WTC11 (cell line): ENCODE measurements at regions not wholly inside any gene's neighbourhood (a gene's known extent, or its start where the extent isn't known, plus 50 kb on each side); places are given as distances from the start of the nearest gene placed in this dataset.

ENCODE experiments used
- ATAC-seq: fragments of 200-7000 bp; cut with Tn5 transposase; 2 replicates; pipeline ENCODE4 v1.10.0; 2021; ENCODE audit warnings: mild to moderate bottlenecking, moderate library complexity
- CTCF ChIA-PET: fragments of 300-600 bp; sonication (Branson Sonifier 250); formaldehyde crosslinking; loops from one replicate; lab custom pipeline; 2021; ENCODE audit warnings: antibody characterized with exemption; lab: Charles Lee
- POLR2A ChIA-PET: fragments of 350-600 bp; sonication (Branson Sonifier 250); formaldehyde crosslinking; loops from one replicate; lab custom pipeline; 2021; ENCODE audit warnings: antibody characterized with exemption; lab: Charles Lee
- DNase-seq: peaks from one replicate; pipeline ENCODE4 v3.0.0; 2021; ENCODE audit warnings: low spot score
- H3K27ac Mint-ChIP-seq: 2 replicates; pipeline ENCODE4 v1.8.0; 2021; ENCODE audit warnings: mixed read lengths
- H3K27me3 Mint-ChIP-seq: 2 replicates; pipeline ENCODE4 v1.8.0; 2021; ENCODE audit warnings: low read depth, mild to moderate bottlenecking, moderate library complexity, mixed read lengths
- H3K36me3 Mint-ChIP-seq: 2 replicates; pipeline ENCODE4 v1.8.0; 2021; ENCODE audit warnings: mixed read lengths
- H3K4me1 Mint-ChIP-seq: 2 replicates; pipeline ENCODE4 v1.8.0; 2022; ENCODE audit warnings: mixed read lengths
- H3K4me3 Mint-ChIP-seq: 2 replicates; pipeline ENCODE4 v1.8.0; 2021; ENCODE audit warnings: mild to moderate bottlenecking, moderate library complexity, mixed read lengths
- H3K9me3 Mint-ChIP-seq: 2 replicates; pipeline ENCODE4 v1.8.0; 2021; ENCODE audit warnings: mixed read lengths
- ATF1 ChIP-seq: sonication (generic); formaldehyde crosslinking; IDR thresholded peaks from 2 replicates; pipeline ENCODE4 v1.8.1; 2023; ENCODE audit warnings: mild to moderate bottlenecking, moderate library complexity, missing genetic modification reagents
- FOXK1 ChIP-seq: sonication (generic); formaldehyde crosslinking; IDR thresholded peaks from 2 replicates; pipeline ENCODE4 v1.8.0; 2022; ENCODE audit warnings: mild to moderate bottlenecking, moderate library complexity, missing genetic modification reagents
- GABPB1 ChIP-seq: sonication (generic); formaldehyde crosslinking; IDR thresholded peaks from 2 replicates; pipeline ENCODE4 v1.8.1; 2023; ENCODE audit warnings: mild to moderate bottlenecking, missing genetic modification reagents
- HMGA2 ChIP-seq: fragments of 250-450 bp; sonication (Bioruptor Pico); IDR thresholded peaks from 2 replicates; pipeline ENCODE4 v1.4.0; 2021; ENCODE audit warnings: mild to moderate bottlenecking, moderate library complexity
- JAZF1 ChIP-seq: fragments of 250-450 bp; sonication (Bioruptor Pico); IDR thresholded peaks from 2 replicates; pipeline ENCODE4 v1.9.0; 2021; ENCODE audit warnings: moderate library complexity, mild to moderate bottlenecking, inconsistent platforms
- JUN ChIP-seq: sonication (generic); formaldehyde crosslinking; IDR thresholded peaks from 2 replicates; pipeline ENCODE4 v1.8.0; 2023; ENCODE audit warnings: mild to moderate bottlenecking, missing genetic modification reagents
- NFYB ChIP-seq: sonication (generic); formaldehyde crosslinking; conservative IDR thresholded peaks from 2 replicates; pipeline ENCODE4 v1.8.0; 2022; ENCODE audit warnings: low read depth, missing genetic modification reagents
- NR2C2 ChIP-seq: sonication (generic); formaldehyde crosslinking; IDR thresholded peaks from 2 replicates; pipeline ENCODE4 v1.8.0; 2022; ENCODE audit warnings: mild to moderate bottlenecking, missing genetic modification reagents
- SMAD4 ChIP-seq: sonication (generic); formaldehyde crosslinking; IDR thresholded peaks from 2 replicates; pipeline ENCODE4 v1.8.0; 2022; ENCODE audit warnings: mild to moderate bottlenecking, missing genetic modification reagents
- SOX15 ChIP-seq: fragments of 250-450 bp; sonication (Bioruptor Pico); IDR thresholded peaks from 2 replicates; pipeline ENCODE4 v1.9.0; 2021; ENCODE audit warnings: mild to moderate bottlenecking
- TCF7 ChIP-seq: sonication (generic); formaldehyde crosslinking; IDR thresholded peaks from 2 replicates; pipeline ENCODE4 v1.8.0; 2022; ENCODE audit warnings: mild to moderate bottlenecking, low read depth, missing genetic modification reagents, moderate library complexity
- TEAD1 ChIP-seq: sonication (generic); formaldehyde crosslinking; IDR thresholded peaks from 2 replicates; pipeline ENCODE4 v1.8.0; 2022; ENCODE audit warnings: mild to moderate bottlenecking, missing genetic modification reagents
- TEAD4 ChIP-seq: sonication (generic); formaldehyde crosslinking; IDR thresholded peaks from 2 replicates; pipeline ENCODE4 v1.8.0; 2022; ENCODE audit warnings: mild to moderate bottlenecking, missing genetic modification reagents
- ZNF263 ChIP-seq: sonication (generic); formaldehyde crosslinking; IDR thresholded peaks from 2 replicates; pipeline ENCODE4 v1.8.1; 2022; ENCODE audit warnings: low read depth, mild to moderate bottlenecking, moderate library complexity, missing genetic modification reagents
- TF ChIP-seq, protein P1 (sequence below): sonication (generic); formaldehyde crosslinking; IDR thresholded peaks from 2 replicates; pipeline ENCODE4 v1.8.0; 2023; ENCODE audit warnings: missing genetic modification reagents, mild to moderate bottlenecking, borderline replicate concordance
- TF ChIP-seq, protein P2 (sequence below): sonication (generic); formaldehyde crosslinking; IDR thresholded peaks from 2 replicates; pipeline ENCODE4 v1.8.1; 2022; ENCODE audit warnings: low read depth, mild to moderate bottlenecking, moderate library complexity, missing genetic modification reagents, borderline replicate concordance
- TF ChIP-seq, protein P3 (sequence below): fragments of 250-450 bp; sonication (Bioruptor Pico); IDR thresholded peaks from 2 replicates; pipeline ENCODE4 v1.9.0; 2021; ENCODE audit warnings: mild to moderate bottlenecking
- TF ChIP-seq, protein P4 (sequence below): sonication (generic); formaldehyde crosslinking; IDR thresholded peaks from 2 replicates; pipeline ENCODE4 v1.8.0; 2022; ENCODE audit warnings: mild to moderate bottlenecking, missing genetic modification reagents
- TF ChIP-seq, protein P5 (sequence below): sonication (generic); formaldehyde crosslinking; IDR thresholded peaks from 2 replicates; pipeline ENCODE4 v1.8.1; 2022; ENCODE audit warnings: low read depth, missing genetic modification reagents, borderline replicate concordance
- TF ChIP-seq, protein P6 (sequence below): sonication (generic); formaldehyde crosslinking; IDR thresholded peaks from 2 replicates; pipeline ENCODE4 v1.8.1; 2023; ENCODE audit warnings: mild to moderate bottlenecking, missing genetic modification reagents
- TF ChIP-seq, protein P7 (sequence below): fragments of 250-450 bp; sonication (Bioruptor Pico); IDR thresholded peaks from 2 replicates; pipeline ENCODE4 v1.8.0; 2021; ENCODE audit warnings: mild to moderate bottlenecking

DNA sequence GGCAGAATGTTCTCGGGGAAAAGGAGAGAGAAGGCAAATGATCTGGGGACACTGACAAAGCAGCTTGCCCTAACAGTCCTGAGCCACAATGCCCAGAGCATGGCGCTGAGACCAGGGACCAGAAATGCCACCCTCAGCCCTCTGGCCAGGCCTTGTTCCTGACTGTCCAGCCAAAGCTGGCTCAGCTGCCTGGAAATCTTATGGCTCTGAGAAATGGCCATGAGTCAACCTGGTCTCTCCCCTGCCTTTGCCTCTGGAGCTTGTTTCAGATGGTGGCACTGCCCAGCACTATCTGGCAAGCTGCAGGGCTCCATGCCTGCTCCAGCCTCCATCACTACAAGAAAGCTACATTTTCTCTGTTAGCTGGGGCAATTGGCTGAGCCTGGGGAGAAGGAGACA lies 90.5 kb upstream of the PLXNA4 start (continued):
- TF ChIP-seq, protein P1, sequence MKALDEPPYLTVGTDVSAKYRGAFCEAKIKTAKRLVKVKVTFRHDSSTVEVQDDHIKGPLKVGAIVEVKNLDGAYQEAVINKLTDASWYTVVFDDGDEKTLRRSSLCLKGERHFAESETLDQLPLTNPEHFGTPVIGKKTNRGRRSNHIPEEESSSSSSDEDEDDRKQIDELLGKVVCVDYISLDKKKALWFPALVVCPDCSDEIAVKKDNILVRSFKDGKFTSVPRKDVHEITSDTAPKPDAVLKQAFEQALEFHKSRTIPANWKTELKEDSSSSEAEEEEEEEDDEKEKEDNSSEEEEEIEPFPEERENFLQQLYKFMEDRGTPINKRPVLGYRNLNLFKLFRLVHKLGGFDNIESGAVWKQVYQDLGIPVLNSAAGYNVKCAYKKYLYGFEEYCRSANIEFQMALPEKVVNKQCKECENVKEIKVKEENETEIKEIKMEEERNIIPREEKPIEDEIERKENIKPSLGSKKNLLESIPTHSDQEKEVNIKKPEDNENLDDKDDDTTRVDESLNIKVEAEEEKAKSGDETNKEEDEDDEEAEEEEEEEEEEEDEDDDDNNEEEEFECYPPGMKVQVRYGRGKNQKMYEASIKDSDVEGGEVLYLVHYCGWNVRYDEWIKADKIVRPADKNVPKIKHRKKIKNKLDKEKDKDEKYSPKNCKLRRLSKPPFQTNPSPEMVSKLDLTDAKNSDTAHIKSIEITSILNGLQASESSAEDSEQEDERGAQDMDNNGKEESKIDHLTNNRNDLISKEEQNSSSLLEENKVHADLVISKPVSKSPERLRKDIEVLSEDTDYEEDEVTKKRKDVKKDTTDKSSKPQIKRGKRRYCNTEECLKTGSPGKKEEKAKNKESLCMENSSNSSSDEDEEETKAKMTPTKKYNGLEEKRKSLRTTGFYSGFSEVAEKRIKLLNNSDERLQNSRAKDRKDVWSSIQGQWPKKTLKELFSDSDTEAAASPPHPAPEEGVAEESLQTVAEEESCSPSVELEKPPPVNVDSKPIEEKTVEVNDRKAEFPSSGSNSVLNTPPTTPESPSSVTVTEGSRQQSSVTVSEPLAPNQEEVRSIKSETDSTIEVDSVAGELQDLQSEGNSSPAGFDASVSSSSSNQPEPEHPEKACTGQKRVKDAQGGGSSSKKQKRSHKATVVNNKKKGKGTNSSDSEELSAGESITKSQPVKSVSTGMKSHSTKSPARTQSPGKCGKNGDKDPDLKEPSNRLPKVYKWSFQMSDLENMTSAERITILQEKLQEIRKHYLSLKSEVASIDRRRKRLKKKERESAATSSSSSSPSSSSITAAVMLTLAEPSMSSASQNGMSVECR (CRISPR knock-in tag), result no peak
- TF ChIP-seq, protein P2, sequence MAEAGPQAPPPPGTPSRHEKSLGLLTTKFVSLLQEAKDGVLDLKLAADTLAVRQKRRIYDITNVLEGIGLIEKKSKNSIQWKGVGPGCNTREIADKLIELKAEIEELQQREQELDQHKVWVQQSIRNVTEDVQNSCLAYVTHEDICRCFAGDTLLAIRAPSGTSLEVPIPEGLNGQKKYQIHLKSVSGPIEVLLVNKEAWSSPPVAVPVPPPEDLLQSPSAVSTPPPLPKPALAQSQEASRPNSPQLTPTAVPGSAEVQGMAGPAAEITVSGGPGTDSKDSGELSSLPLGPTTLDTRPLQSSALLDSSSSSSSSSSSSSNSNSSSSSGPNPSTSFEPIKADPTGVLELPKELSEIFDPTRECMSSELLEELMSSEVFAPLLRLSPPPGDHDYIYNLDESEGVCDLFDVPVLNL (CRISPR knock-in tag), result no peak
- TF ChIP-seq FOXK1 (CRISPR knock-in tag) (no peak), HMGA2 (CRISPR knock-in tag) (no peak), SOX15 (CRISPR knock-in tag) (no peak), SMAD4 (CRISPR knock-in tag) (no peak)

DNA sequence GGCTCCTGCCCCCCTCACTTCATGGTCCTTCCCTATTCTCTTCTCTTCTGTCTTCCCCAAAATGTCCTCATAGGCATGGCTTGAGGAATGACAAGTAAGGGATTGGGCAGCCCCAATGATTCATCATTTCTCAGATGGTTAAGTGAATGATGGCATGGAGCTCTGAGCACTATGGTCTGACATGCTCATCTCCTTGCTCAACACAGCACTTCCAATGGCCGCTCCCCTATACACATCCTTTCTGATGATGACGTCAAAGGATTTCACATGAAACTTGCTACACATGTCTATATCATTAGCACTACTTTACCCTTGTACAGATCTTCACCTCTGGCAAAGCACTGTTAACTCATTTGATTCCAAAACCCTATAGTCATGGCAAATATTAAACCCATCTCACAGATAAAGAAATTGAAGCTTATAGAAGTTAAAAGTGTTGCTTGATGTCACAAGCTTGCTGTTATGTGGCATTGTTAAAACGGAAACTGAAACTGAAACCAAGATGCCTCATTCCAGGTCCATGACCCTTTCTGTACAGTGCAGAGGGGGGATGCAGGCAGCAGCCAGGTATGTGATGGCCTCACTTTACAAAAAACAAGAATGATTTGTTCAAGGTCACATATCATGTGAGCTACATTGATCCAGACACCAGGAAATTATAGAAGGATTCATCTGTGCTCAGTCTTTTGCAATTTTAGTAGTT lies 90.0 kb upstream of the PLXNA4 start:
- ATAC-seq, result no peak
- Mint-ChIP-seq H3K36me3 (no peaks in the 10 kb centered on the region), H3K27ac (no peak overlapping the region)
- TF ChIP-seq SMAD4 (CRISPR knock-in tag), result no peak
- no peak for TF ChIP-seq TCF7 (CRISPR knock-in tag)
- TF ChIP-seq HMGA2 (CRISPR knock-in tag), result no peak
- no peak for TF ChIP-seq ATF1 (CRISPR knock-in tag)
- no peak for TF ChIP-seq JUN (CRISPR knock-in tag)
- TF ChIP-seq, protein P3, sequence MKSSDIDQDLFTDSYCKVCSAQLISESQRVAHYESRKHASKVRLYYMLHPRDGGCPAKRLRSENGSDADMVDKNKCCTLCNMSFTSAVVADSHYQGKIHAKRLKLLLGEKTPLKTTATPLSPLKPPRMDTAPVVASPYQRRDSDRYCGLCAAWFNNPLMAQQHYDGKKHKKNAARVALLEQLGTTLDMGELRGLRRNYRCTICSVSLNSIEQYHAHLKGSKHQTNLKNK, result no peak
- TF ChIP-seq, protein P4, sequence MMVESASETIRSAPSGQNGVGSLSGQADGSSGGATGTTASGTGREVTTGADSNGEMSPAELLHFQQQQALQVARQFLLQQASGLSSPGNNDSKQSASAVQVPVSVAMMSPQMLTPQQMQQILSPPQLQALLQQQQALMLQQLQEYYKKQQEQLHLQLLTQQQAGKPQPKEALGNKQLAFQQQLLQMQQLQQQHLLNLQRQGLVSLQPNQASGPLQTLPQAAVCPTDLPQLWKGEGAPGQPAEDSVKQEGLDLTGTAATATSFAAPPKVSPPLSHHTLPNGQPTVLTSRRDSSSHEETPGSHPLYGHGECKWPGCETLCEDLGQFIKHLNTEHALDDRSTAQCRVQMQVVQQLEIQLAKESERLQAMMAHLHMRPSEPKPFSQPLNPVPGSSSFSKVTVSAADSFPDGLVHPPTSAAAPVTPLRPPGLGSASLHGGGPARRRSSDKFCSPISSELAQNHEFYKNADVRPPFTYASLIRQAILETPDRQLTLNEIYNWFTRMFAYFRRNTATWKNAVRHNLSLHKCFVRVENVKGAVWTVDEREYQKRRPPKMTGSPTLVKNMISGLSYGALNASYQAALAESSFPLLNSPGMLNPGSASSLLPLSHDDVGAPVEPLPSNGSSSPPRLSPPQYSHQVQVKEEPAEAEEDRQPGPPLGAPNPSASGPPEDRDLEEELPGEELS (CRISPR knock-in tag), result no peak
- TF ChIP-seq JAZF1, result no peak
- TF ChIP-seq, protein P5, sequence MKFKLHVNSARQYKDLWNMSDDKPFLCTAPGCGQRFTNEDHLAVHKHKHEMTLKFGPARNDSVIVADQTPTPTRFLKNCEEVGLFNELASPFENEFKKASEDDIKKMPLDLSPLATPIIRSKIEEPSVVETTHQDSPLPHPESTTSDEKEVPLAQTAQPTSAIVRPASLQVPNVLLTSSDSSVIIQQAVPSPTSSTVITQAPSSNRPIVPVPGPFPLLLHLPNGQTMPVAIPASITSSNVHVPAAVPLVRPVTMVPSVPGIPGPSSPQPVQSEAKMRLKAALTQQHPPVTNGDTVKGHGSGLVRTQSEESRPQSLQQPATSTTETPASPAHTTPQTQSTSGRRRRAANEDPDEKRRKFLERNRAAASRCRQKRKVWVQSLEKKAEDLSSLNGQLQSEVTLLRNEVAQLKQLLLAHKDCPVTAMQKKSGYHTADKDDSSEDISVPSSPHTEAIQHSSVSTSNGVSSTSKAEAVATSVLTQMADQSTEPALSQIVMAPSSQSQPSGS (CRISPR knock-in tag), result no peak
- no peak for TF ChIP-seq TEAD1 (CRISPR knock-in tag)
- no peak for TF ChIP-seq TEAD4 (CRISPR knock-in tag)
- no peak for TF ChIP-seq SOX15 (CRISPR knock-in tag)
- TF ChIP-seq ZNF263, result no peak
- TF ChIP-seq GABPB1 (CRISPR knock-in tag), result no peak
- TF ChIP-seq NR2C2 (CRISPR knock-in tag), result no peak
- TF ChIP-seq, protein P6, sequence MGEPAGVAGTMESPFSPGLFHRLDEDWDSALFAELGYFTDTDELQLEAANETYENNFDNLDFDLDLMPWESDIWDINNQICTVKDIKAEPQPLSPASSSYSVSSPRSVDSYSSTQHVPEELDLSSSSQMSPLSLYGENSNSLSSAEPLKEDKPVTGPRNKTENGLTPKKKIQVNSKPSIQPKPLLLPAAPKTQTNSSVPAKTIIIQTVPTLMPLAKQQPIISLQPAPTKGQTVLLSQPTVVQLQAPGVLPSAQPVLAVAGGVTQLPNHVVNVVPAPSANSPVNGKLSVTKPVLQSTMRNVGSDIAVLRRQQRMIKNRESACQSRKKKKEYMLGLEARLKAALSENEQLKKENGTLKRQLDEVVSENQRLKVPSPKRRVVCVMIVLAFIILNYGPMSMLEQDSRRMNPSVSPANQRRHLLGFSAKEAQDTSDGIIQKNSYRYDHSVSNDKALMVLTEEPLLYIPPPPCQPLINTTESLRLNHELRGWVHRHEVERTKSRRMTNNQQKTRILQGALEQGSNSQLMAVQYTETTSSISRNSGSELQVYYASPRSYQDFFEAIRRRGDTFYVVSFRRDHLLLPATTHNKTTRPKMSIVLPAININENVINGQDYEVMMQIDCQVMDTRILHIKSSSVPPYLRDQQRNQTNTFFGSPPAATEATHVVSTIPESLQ (CRISPR knock-in tag), result no peak
- TF ChIP-seq, protein P7, sequence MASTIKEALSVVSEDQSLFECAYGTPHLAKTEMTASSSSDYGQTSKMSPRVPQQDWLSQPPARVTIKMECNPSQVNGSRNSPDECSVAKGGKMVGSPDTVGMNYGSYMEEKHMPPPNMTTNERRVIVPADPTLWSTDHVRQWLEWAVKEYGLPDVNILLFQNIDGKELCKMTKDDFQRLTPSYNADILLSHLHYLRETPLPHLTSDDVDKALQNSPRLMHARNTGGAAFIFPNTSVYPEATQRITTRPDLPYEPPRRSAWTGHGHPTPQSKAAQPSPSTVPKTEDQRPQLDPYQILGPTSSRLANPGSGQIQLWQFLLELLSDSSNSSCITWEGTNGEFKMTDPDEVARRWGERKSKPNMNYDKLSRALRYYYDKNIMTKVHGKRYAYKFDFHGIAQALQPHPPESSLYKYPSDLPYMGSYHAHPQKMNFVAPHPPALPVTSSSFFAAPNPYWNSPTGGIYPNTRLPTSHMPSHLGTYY (CRISPR knock-in tag), result no peak
- TF ChIP-seq NFYB (CRISPR knock-in tag), result no peak

More for the DNA sequence above, 90.0 kb upstream of the PLXNA4 start:
- DNase-seq, result no peak
- POLR2A ChIA-PET, result no interaction called here
- Mint-ChIP-seq H3K4me1 (no peaks in the 10 kb centered on the region), H3K4me3 (no peak overlapping the region), H3K9me3 (peaks cover 10% of the 10 kb centered on the region), H3K27me3 (peaks cover 11% of the 10 kb centered on the region)
- CTCF ChIA-PET, result interaction anchor here (1.5 kb wide), 1 partner anchor 10 kb away, joined by 5 read pairs; no protein-coding TSS in a partner anchor
